Stimulated activated memory B cell treated with anti-CD40 and anti-IgM and Interleukin-4, amounts not matched to agents 10 μg/mL and 1 μg/mL and 100 μg/mL, for 72 hours (primary cell): ENCODE measurements at regions not wholly inside any gene's neighbourhood (a gene's known extent, or its start where the extent isn't known, plus 50 kb on each side); places are given as distances from the start of the nearest gene placed in this dataset.
A peak's percentile ranks its signal among the peaks of the same experiment; 100 is the strongest.

Experiments used
- ATAC-seq: fragments of 150-1000 bp; cut with Tn5 transposase; 2 replicates; pipeline ENCODE4 v1.10.0; 2021
- H3K27ac Mint-ChIP-seq: one replicate; pipeline ENCODE4 v1.8.0; 2022; ENCODE audit warnings: mild to moderate bottlenecking, mixed read lengths
- H3K27me3 Mint-ChIP-seq: one replicate; pipeline ENCODE4 v1.8.0; 2022; ENCODE audit warnings: mixed read lengths
- H3K36me3 Mint-ChIP-seq: one replicate; pipeline ENCODE4 v1.8.0; 2022; ENCODE audit warnings: mixed read lengths
- H3K4me1 Mint-ChIP-seq: one replicate; pipeline ENCODE4 v1.8.0; 2022; ENCODE audit warnings: mixed read lengths
- H3K4me3 Mint-ChIP-seq: one replicate; pipeline ENCODE4 v1.8.0; 2022; ENCODE audit warnings: mild to moderate bottlenecking, moderate library complexity, mixed read lengths
- H3K9me3 Mint-ChIP-seq: one replicate; pipeline ENCODE4 v1.8.0; 2022; ENCODE audit warnings: mixed read lengths

- Mint-ChIP-seq H3K4me3 (no peak overlapping the region), H3K36me3 (no peaks in the 10 kb centered on the region), H3K27me3 (peaks cover 27% of the 10 kb centered on the region), H3K4me1 (peaks cover 2% of the 10 kb centered on the region), H3K27ac (no peak overlapping the region), H3K9me3 (no peaks in the 10 kb centered on the region)
- ATAC-seq: no peak
Observed at GRCh38 chr1:29437946-29438345, 201.6 kb downstream of the PTPRU start.

- Mint-ChIP-seq H3K27me3 (peaks cover 23% of the 10 kb centered on the region), H3K9me3 (peaks cover 5% of the 10 kb centered on the region), H3K4me3 (no peak overlapping the region), H3K27ac (no peak overlapping the region), H3K4me1 (no peaks in the 10 kb centered on the region), H3K36me3 (no peaks in the 10 kb centered on the region)
- ATAC-seq: peak; percentile 38
Observed at GRCh38 chr1:29436181-29436785, 200.0 kb downstream of the PTPRU start.

- Mint-ChIP-seq H3K27me3 (peaks cover 17% of the 10 kb centered on the region), H3K36me3 (no peaks in the 10 kb centered on the region), H3K27ac (no peak overlapping the region), H3K9me3 (peaks cover 8% of the 10 kb centered on the region), H3K4me3 (no peak overlapping the region), H3K4me1 (no peaks in the 10 kb centered on the region)
- no peak for ATAC-seq
Observed at GRCh38 chr1:29433830-29434229, 197.5 kb downstream of the PTPRU start.

- Mint-ChIP-seq H3K27me3 (peaks cover 18% of the 10 kb centered on the region), H3K36me3 (no peaks in the 10 kb centered on the region), H3K9me3 (peaks cover 8% of the 10 kb centered on the region), H3K27ac (no peak overlapping the region), H3K4me1 (no peaks in the 10 kb centered on the region), H3K4me3 (no peak overlapping the region)
- ATAC-seq: no peak
Observed at GRCh38 chr1:29431138-29431537, 194.8 kb downstream of the PTPRU start.

- H3K9me3 Mint-ChIP-seq: peaks cover 8% of the 10 kb centered on the region
- no peaks in the 10 kb centered on the region for H3K36me3 Mint-ChIP-seq
- H3K27ac Mint-ChIP-seq: no peak overlapping the region
- no peak for ATAC-seq
- peaks cover 19% of the 10 kb centered on the region for H3K27me3 Mint-ChIP-seq
- H3K4me3 Mint-ChIP-seq: no peak overlapping the region
- no peaks in the 10 kb centered on the region for H3K4me1 Mint-ChIP-seq
Observed at GRCh38 chr1:29429656-29430055, 193.3 kb downstream of the PTPRU start.

GRCh38 chr1:29428997-29429396, 192.7 kb downstream of the PTPRU start:
- H3K27me3 Mint-ChIP-seq: peaks cover 25% of the 10 kb centered on the region
- no peak overlapping the region for H3K4me3 Mint-ChIP-seq
- H3K9me3 Mint-ChIP-seq: peaks cover 8% of the 10 kb centered on the region
- no peaks in the 10 kb centered on the region for H3K36me3 Mint-ChIP-seq
- ATAC-seq: no peak
- no peaks in the 10 kb centered on the region for H3K4me1 Mint-ChIP-seq
- H3K27ac Mint-ChIP-seq: no peak overlapping the region

- no peaks in the 10 kb centered on the region for H3K4me1 Mint-ChIP-seq
- H3K36me3 Mint-ChIP-seq: no peaks in the 10 kb centered on the region
- H3K4me3 Mint-ChIP-seq: no peak overlapping the region
- H3K27ac Mint-ChIP-seq: no peak overlapping the region
- no peak for ATAC-seq
- peaks cover 8% of the 10 kb centered on the region for H3K9me3 Mint-ChIP-seq
- peaks cover 24% of the 10 kb centered on the region for H3K27me3 Mint-ChIP-seq
Observed at GRCh38 chr1:29428280-29428615, 191.9 kb downstream of the PTPRU start.

GRCh38 chr1:29427614-29428279, 191.4 kb downstream of the PTPRU start:
- Mint-ChIP-seq H3K4me1 (no peaks in the 10 kb centered on the region), H3K27me3 (peaks cover 27% of the 10 kb centered on the region), H3K36me3 (no peaks in the 10 kb centered on the region), H3K9me3 (peaks cover 8% of the 10 kb centered on the region), H3K4me3 (no peak overlapping the region), H3K27ac (no peak overlapping the region)
- no peak for ATAC-seq

GRCh38 chr1:29426701-29427279, 190.5 kb downstream of the PTPRU start:
- Mint-ChIP-seq H3K27me3 (peaks cover 37% of the 10 kb centered on the region), H3K36me3 (no peaks in the 10 kb centered on the region), H3K4me1 (no peaks in the 10 kb centered on the region), H3K4me3 (no peak overlapping the region), H3K27ac (no peak overlapping the region), H3K9me3 (peaks cover 7% of the 10 kb centered on the region)
- no peak for ATAC-seq

- no peak for ATAC-seq
- H3K27me3 Mint-ChIP-seq: peaks cover 44% of the 10 kb centered on the region
- no peaks in the 10 kb centered on the region for H3K36me3 Mint-ChIP-seq
Observed at GRCh38 chr1:29425631-29426030, 189.3 kb downstream of the PTPRU start.

GRCh38 chr1:29424266-29424665, 187.9 kb downstream of the PTPRU start:
- Mint-ChIP-seq H3K4me3 (no peak overlapping the region), H3K9me3 (peaks cover 3% of the 10 kb centered on the region), H3K4me1 (no peaks in the 10 kb centered on the region), H3K27ac (no peak overlapping the region), H3K36me3 (no peaks in the 10 kb centered on the region), H3K27me3 (peaks cover 44% of the 10 kb centered on the region)
- no peak for ATAC-seq

More at GRCh38 chr1:29425631-29426030, 189.3 kb downstream of the PTPRU start:
- Mint-ChIP-seq H3K4me3 (no peak overlapping the region), H3K27ac (no peak overlapping the region), H3K4me1 (no peaks in the 10 kb centered on the region), H3K9me3 (peaks cover 3% of the 10 kb centered on the region)

- H3K9me3 Mint-ChIP-seq: peaks cover 3% of the 10 kb centered on the region
- no peaks in the 10 kb centered on the region for H3K4me1 Mint-ChIP-seq
- peaks cover 55% of the 10 kb centered on the region for H3K27me3 Mint-ChIP-seq
- no peak overlapping the region for H3K4me3 Mint-ChIP-seq
- ATAC-seq: no peak
- H3K36me3 Mint-ChIP-seq: no peaks in the 10 kb centered on the region
- no peak overlapping the region for H3K27ac Mint-ChIP-seq
Observed at GRCh38 chr1:29420202-29420601, 183.9 kb downstream of the PTPRU start.

GRCh38 chr1:29417971-29418370, 181.6 kb downstream of the PTPRU start:
- H3K27me3 Mint-ChIP-seq: peaks cover 40% of the 10 kb centered on the region
- H3K9me3 Mint-ChIP-seq: peaks cover 3% of the 10 kb centered on the region
- no peaks in the 10 kb centered on the region for H3K36me3 Mint-ChIP-seq
- no peaks in the 10 kb centered on the region for H3K4me1 Mint-ChIP-seq
- H3K27ac Mint-ChIP-seq: no peak overlapping the region
- H3K4me3 Mint-ChIP-seq: no peak overlapping the region
- ATAC-seq: no peak

GRCh38 chr1:29417147-29417858, 181.0 kb downstream of the PTPRU start:
- ATAC-seq: no peak
- Mint-ChIP-seq H3K4me3 (no peak overlapping the region), H3K27ac (no peak overlapping the region), H3K27me3 (peaks cover 38% of the 10 kb centered on the region), H3K9me3 (peaks cover 3% of the 10 kb centered on the region), H3K4me1 (no peaks in the 10 kb centered on the region), H3K36me3 (no peaks in the 10 kb centered on the region)

- ATAC-seq: no peak
- Mint-ChIP-seq H3K9me3 (peaks cover 2% of the 10 kb centered on the region), H3K27me3 (peaks cover 33% of the 10 kb centered on the region), H3K4me1 (no peaks in the 10 kb centered on the region), H3K36me3 (no peaks in the 10 kb centered on the region), H3K4me3 (no peak overlapping the region), H3K27ac (no peak overlapping the region)
Observed at GRCh38 chr1:29416267-29417146, 180.2 kb downstream of the PTPRU start.
